AG09309 (cell line): ENCODE measurements at regions not wholly inside any gene's neighbourhood (a gene's known extent, or its start where the extent isn't known, plus 50 kb on each side); places are given as distances from the start of the nearest gene placed in this dataset.

ENCODE experiments used
- DNase-seq: peaks from one replicate; pipeline ENCODE4 v3.0.0-alpha.2; 2010; ENCODE audit warnings: low read depth
- H3K4me3 ChIP-seq: 2 replicates; pipeline ENCODE4 v1.5.1; 2011; ENCODE audit warnings: mild to moderate bottlenecking, low read depth, low read length, moderate library complexity; ENCODE audit not compliant: control insufficient read depth
- CTCF ChIP-seq: IDR thresholded peaks from 2 replicates; pipeline ENCODE4 v1.5.1; 2011; ENCODE audit warnings: mild to moderate bottlenecking, low read depth, low read length, inconsistent platforms; ENCODE audit not compliant: insufficient read depth, control insufficient read depth; ENCODE audit errors: missing control alignments

- no peak overlapping the region for H3K4me3 ChIP-seq
- DNase-seq = no peak
- no peak for TF ChIP-seq CTCF
These were observed 229.9 kb upstream of the RIOK2 start for GRCh38 chr5:97412959-97413358.

GRCh38 chr5:97417986-97418385 is 234.9 kb upstream of the RIOK2 start:
- DNase-seq = no peak
- H3K4me3 ChIP-seq = no peak overlapping the region
- no peak for TF ChIP-seq CTCF

- no peak for DNase-seq
- no peak overlapping the region for H3K4me3 ChIP-seq
- TF ChIP-seq CTCF = no peak
These were observed 235.4 kb upstream of the RIOK2 start for GRCh38 chr5:97418462-97418861.

GRCh38 chr5:97420646-97421045 is 237.6 kb upstream of the RIOK2 start:
- no peak for TF ChIP-seq CTCF

GRCh38 chr5:97422678-97423077 is 239.6 kb upstream of the RIOK2 start:
- TF ChIP-seq CTCF = no peak
- DNase-seq = no peak
- H3K4me3 ChIP-seq = no peak overlapping the region

More at GRCh38 chr5:97420646-97421045, 237.6 kb upstream of the RIOK2 start:
- DNase-seq = no peak
- no peak overlapping the region for H3K4me3 ChIP-seq

- H3K4me3 ChIP-seq = no peak overlapping the region
- no peak for DNase-seq
- TF ChIP-seq CTCF = peak; percentile 53
These were observed 242.5 kb upstream of the RIOK2 start for GRCh38 chr5:97425511-97425910.

GRCh38 chr5:97427235-97427634 is 244.2 kb upstream of the RIOK2 start:
- no peak for TF ChIP-seq CTCF
- DNase-seq = no peak
- H3K4me3 ChIP-seq = no peak overlapping the region
